SK-N-SH treated with all-trans-retinoic acid at 6 μM for 48 hours (cell line): ENCODE measurements at regions not wholly inside any gene's neighbourhood (a gene's known extent, or its start where the extent isn't known, plus 50 kb on each side); places are given as distances from the start of the nearest gene placed in this dataset.
A peak's percentile ranks its signal among the peaks of the same experiment; 100 is the strongest.

Experiments
- ATAC-seq: fragments of 200-7000 bp; cut with Tn5 transposase; 3 replicates; pipeline ENCODE4 v1.9.1; 2020; ENCODE audit warnings: mild to moderate bottlenecking, moderate library complexity
- ARNTL ChIP-seq: fragments of 450-650 bp; formaldehyde crosslinking; IDR thresholded peaks from 2 replicates; pipeline ENCODE4 v1.5.0; 2020; ENCODE audit warnings: low read depth, mild to moderate bottlenecking, moderate library complexity, borderline replicate concordance
- CSDC2 ChIP-seq: fragments of 250-450 bp; sonication (Bioruptor Pico); IDR thresholded peaks from 2 replicates; pipeline ENCODE4 v1.5.0; 2020; ENCODE audit warnings: mild to moderate bottlenecking, moderate library complexity
- CSRNP3 ChIP-seq: fragments of 250-450 bp; sonication (Bioruptor Pico); IDR thresholded peaks from 2 replicates; pipeline ENCODE4 v1.5.1; 2021; ENCODE audit warnings: mild to moderate bottlenecking, moderate library complexity
- ESRRG ChIP-seq: fragments of 250-450 bp; sonication (Bioruptor Pico); IDR thresholded peaks from 2 replicates; pipeline ENCODE4 v1.6.1; 2021; ENCODE audit warnings: mild to moderate bottlenecking
- GLIS3 ChIP-seq: fragments of 250-450 bp; sonication (Bioruptor Pico); IDR thresholded peaks from 2 replicates; pipeline ENCODE4 v1.5.0; 2020; ENCODE audit warnings: mild to moderate bottlenecking, moderate library complexity
- ISL1 ChIP-seq: fragments of 250-450 bp; sonication (Bioruptor Pico); IDR thresholded peaks from 2 replicates; pipeline ENCODE4 v2.1.2; 2022; ENCODE audit warnings: mild to moderate bottlenecking, moderate library complexity
- OSR1 ChIP-seq: fragments of 250-450 bp; sonication (Bioruptor Pico); IDR thresholded peaks from 2 replicates; pipeline ENCODE4 v1.8.0; 2022; ENCODE audit warnings: moderate library complexity, mild to moderate bottlenecking, inconsistent platforms
- PATZ1 ChIP-seq: fragments of 250-450 bp; sonication (Bioruptor Pico); IDR thresholded peaks from 2 replicates; pipeline ENCODE4 v1.8.0; 2020; ENCODE audit warnings: mild to moderate bottlenecking, moderate library complexity, borderline replicate concordance
- PPARA ChIP-seq: fragments of 250-450 bp; sonication (Bioruptor Pico); IDR thresholded peaks from 2 replicates; pipeline ENCODE4 v1.5.0; 2020; ENCODE audit warnings: mild to moderate bottlenecking, borderline replicate concordance
- SNAI2 ChIP-seq: fragments of 250-450 bp; sonication (Bioruptor Pico); IDR thresholded peaks from 2 replicates; pipeline ENCODE4 v1.5.0; 2020; ENCODE audit warnings: mild to moderate bottlenecking, moderate library complexity
- TCF4 ChIP-seq: fragments of 250-450 bp; sonication (Bioruptor Pico); IDR thresholded peaks from 2 replicates; pipeline ENCODE4 v1.8.0; 2021; ENCODE audit warnings: mild to moderate bottlenecking, moderate library complexity, borderline replicate concordance
- TOX ChIP-seq: fragments of 250-450 bp; sonication (Bioruptor Pico); IDR thresholded peaks from 2 replicates; pipeline ENCODE4 v1.8.0; 2021; ENCODE audit warnings: mild to moderate bottlenecking, moderate library complexity, borderline replicate concordance
- TSHZ2 ChIP-seq: fragments of 250-450 bp; sonication (Bioruptor Pico); IDR thresholded peaks from 2 replicates; pipeline ENCODE4 v1.5.0; 2020; ENCODE audit warnings: mild to moderate bottlenecking, moderate library complexity
- ZC3H10 ChIP-seq: fragments of 250-450 bp; sonication (Bioruptor Pico); IDR thresholded peaks from 2 replicates; pipeline ENCODE4 v1.5.1; 2021; ENCODE audit warnings: mild to moderate bottlenecking, moderate library complexity
- ZFP3 ChIP-seq: fragments of 250-450 bp; sonication (Bioruptor Pico); IDR thresholded peaks from 2 replicates; pipeline ENCODE4 v1.5.0; 2020; ENCODE audit warnings: mild to moderate bottlenecking, moderate library complexity
- ZFP30 ChIP-seq: fragments of 450-650 bp; formaldehyde crosslinking; IDR thresholded peaks from 2 replicates; pipeline ENCODE4 v1.5.0; 2022; ENCODE audit warnings: mild to moderate bottlenecking, moderate library complexity
- ZNF565 ChIP-seq: fragments of 450-650 bp; formaldehyde crosslinking; conservative IDR thresholded peaks from 2 replicates; pipeline ENCODE4 v1.5.0; 2020; ENCODE audit warnings: low read depth, mild to moderate bottlenecking, moderate library complexity
- ZNF70 ChIP-seq: fragments of 450-650 bp; formaldehyde crosslinking; IDR thresholded peaks from 2 replicates; pipeline ENCODE4 v1.5.0; 2020; ENCODE audit warnings: mild to moderate bottlenecking, moderate library complexity
- TF ChIP-seq, protein P1 (sequence below): fragments of 250-450 bp; sonication (Bioruptor Pico); IDR thresholded peaks from 2 replicates; pipeline ENCODE4 v1.5.1; 2020; ENCODE audit warnings: low read depth, mild to moderate bottlenecking, moderate library complexity

GRCh38 chr5:34570721-34571676 is 85.1 kb upstream of the RAI14 start:
- TF ChIP-seq GLIS3 (CRISPR knock-in tag) (no peak), ISL1 (CRISPR knock-in tag) (0 out of 2 replicates have a peak, but pooled peaks have one; percentile 6), PPARA (no peak)
- ATAC-seq: peak; percentile 90

GRCh38 chr5:34571677-34572041 is 84.5 kb upstream of the RAI14 start:
- TF ChIP-seq TSHZ2 (CRISPR knock-in tag) (no peak), PPARA (no peak), OSR1 (CRISPR knock-in tag) (no peak), TOX (CRISPR knock-in tag) (0 out of 2 replicates have a peak, but pooled peaks have one; percentile 18), ISL1 (CRISPR knock-in tag) (0 out of 2 replicates have a peak, but pooled peaks have one; percentile 1)
- peak; percentile 88 for ATAC-seq

DNA sequence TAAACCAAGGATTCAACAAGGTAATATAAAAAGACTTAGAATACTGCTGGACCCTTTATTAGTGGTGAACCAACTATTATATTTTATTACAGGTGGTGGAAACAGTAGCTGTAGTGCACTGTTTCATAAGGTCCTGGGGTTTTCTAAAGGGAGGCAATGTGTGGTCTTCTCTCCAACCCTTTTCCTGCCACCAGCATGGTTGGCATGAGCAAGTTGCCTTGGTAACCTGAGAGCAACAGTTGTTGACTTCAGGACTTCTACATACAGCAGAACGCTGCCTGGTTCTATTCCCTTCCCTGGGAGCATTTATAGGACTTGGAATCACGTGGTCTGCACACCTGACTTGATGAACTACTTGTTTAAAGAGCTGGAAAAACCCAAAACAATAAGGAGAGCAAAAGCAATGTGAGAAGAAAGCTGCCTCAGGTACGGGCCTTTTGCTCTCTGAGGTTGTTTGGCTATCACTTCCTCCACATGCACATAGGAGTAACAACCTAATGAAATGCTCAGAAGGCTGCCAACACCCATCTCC is 81.1 kb upstream of the RAI14 start:
- TF ChIP-seq ZFP3 (CRISPR knock-in tag): no peak
- TF ChIP-seq CSDC2: no peak
- TF ChIP-seq CSRNP3 (CRISPR knock-in tag): no peak
- no peak for TF ChIP-seq PATZ1 (CRISPR knock-in tag)
- no peak for TF ChIP-seq TCF4 (CRISPR knock-in tag)
- no peak for TF ChIP-seq OSR1 (CRISPR knock-in tag)
- TF ChIP-seq ZNF70: no peak
- no peak for TF ChIP-seq SNAI2 (CRISPR knock-in tag)
- no peak for TF ChIP-seq ESRRG (CRISPR knock-in tag)
- no peak for TF ChIP-seq TSHZ2 (CRISPR knock-in tag)
- TF ChIP-seq ARNTL (CRISPR knock-in tag): no peak
- TF ChIP-seq, protein P1, sequence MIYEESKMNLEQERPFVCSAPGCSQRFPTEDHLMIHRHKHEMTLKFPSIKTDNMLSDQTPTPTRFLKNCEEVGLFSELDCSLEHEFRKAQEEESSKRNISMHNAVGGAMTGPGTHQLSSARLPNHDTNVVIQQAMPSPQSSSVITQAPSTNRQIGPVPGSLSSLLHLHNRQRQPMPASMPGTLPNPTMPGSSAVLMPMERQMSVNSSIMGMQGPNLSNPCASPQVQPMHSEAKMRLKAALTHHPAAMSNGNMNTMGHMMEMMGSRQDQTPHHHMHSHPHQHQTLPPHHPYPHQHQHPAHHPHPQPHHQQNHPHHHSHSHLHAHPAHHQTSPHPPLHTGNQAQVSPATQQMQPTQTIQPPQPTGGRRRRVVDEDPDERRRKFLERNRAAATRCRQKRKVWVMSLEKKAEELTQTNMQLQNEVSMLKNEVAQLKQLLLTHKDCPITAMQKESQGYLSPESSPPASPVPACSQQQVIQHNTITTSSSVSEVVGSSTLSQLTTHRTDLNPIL (CRISPR knock-in tag): no peak
- TF ChIP-seq ZNF565: no peak
- TF ChIP-seq ZFP30 (CRISPR knock-in tag): no peak
- no peak for TF ChIP-seq ZC3H10 (CRISPR knock-in tag)
- TF ChIP-seq TOX (CRISPR knock-in tag): no peak
- no peak for TF ChIP-seq GLIS3 (CRISPR knock-in tag)
- ATAC-seq: no peak
